Right lobe of liver (tissue), 4 donors: ENCODE measurements at regions not wholly inside any gene's neighbourhood (a gene's known extent, or its start where the extent isn't known, plus 50 kb on each side); places are given as distances from the start of the nearest gene placed in this dataset.

Experiments used
- POLR2A ChIP-seq: fragments of 450-650 bp; IDR thresholded peaks from one replicate; pipeline ENCODE4 v1.6.1; 2017; ENCODE audit warnings: antibody characterized with exemption, mild to moderate bottlenecking
- TF ChIP-seq, protein P1 (sequence below), 4 donors: fragments of 200-600 bp in 3 of 4; fragments of 450-650 bp in 1 of 4; IDR thresholded peaks; one replicate each; pipeline versions ENCODE4 v1.5.1 to v1.8.0; 2016 to 2022; ENCODE audit warnings: antibody characterized with exemption in 4 of 4, mild to moderate bottlenecking in 2 of 4
- donor health status: DM: no; HTN: no; CAD: no.
- donor health status: DM: no; HTN: no; CAD: no.
- donor health status: DM: no; HTN: yes; CAD: no.

- TF ChIP-seq, protein P1, sequence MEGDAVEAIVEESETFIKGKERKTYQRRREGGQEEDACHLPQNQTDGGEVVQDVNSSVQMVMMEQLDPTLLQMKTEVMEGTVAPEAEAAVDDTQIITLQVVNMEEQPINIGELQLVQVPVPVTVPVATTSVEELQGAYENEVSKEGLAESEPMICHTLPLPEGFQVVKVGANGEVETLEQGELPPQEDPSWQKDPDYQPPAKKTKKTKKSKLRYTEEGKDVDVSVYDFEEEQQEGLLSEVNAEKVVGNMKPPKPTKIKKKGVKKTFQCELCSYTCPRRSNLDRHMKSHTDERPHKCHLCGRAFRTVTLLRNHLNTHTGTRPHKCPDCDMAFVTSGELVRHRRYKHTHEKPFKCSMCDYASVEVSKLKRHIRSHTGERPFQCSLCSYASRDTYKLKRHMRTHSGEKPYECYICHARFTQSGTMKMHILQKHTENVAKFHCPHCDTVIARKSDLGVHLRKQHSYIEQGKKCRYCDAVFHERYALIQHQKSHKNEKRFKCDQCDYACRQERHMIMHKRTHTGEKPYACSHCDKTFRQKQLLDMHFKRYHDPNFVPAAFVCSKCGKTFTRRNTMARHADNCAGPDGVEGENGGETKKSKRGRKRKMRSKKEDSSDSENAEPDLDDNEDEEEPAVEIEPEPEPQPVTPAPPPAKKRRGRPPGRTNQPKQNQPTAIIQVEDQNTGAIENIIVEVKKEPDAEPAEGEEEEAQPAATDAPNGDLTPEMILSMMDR (IDR thresholded peaks at IDR 0.05): no peak
- no peak for TF ChIP-seq POLR2A
Observed at GRCh38 chr3:110685630-110686029, 386.0 kb upstream of the NECTIN3 start.
